ENCODE measurements at regions not wholly inside any gene's neighbourhood (a gene's known extent, or its start where the extent isn't known, plus 50 kb on each side); places are given as distances from the start of the nearest gene placed in this dataset.
A peak's percentile ranks its signal among the peaks of the same experiment; 100 is the strongest.
"Not testable (repeated sequence)": the region's sequence is repeated elsewhere in the genome, so short reads cannot be mapped to it uniquely, and the experiment has no call there.

- DNase-seq: no peak
Observed at GRCh38 chr7:80346704-80347103, 165.2 kb downstream of the GNAT3 start.

- DNase-seq: no peak
Observed at GRCh38 chr7:80335511-80336231, 176.2 kb downstream of the GNAT3 start.

- no peak for DNase-seq
Observed at GRCh38 chr7:80334908-80335307, 177.0 kb downstream of the GNAT3 start.

- DNase-seq: no peak
Observed at GRCh38 chr7:80334196-80334595, 177.7 kb downstream of the GNAT3 start.

GRCh38 chr7:80333040-80333439 lies 178.8 kb downstream of the GNAT3 start:
- DNase-seq: no peak

GRCh38 chr7:80330434-80330833 lies 181.4 kb downstream of the GNAT3 start:
- DNase-seq: no peak

GRCh38 chr7:80324032-80324431 lies 187.8 kb downstream of the GNAT3 start:
- no peak for DNase-seq

- DNase-seq: no peak
Observed at GRCh38 chr7:80319461-80319860, 184.8 kb downstream of the GNAI1 start.

- DNase-seq: no peak
Observed at GRCh38 chr7:80318081-80318480, 183.4 kb downstream of the GNAI1 start.

- DNase-seq: no peak
Observed at GRCh38 chr7:80316811-80317210, 182.2 kb downstream of the GNAI1 start.

- DNase-seq: no peak
Observed at GRCh38 chr7:80313716-80314115, 179.1 kb downstream of the GNAI1 start.

- DNase-seq: no peak
Observed at GRCh38 chr7:80313067-80313626, 178.5 kb downstream of the GNAI1 start.

- DNase-seq: no peak
Observed at GRCh38 chr7:80312139-80312661, 177.6 kb downstream of the GNAI1 start.

GRCh38 chr7:80311313-80311712 lies 176.7 kb downstream of the GNAI1 start:
- DNase-seq: no peak

GRCh38 chr7:80309971-80310549 lies 175.4 kb downstream of the GNAI1 start:
- no peak for DNase-seq

- DNase-seq: no peak
Observed at GRCh38 chr7:80309377-80309776, 174.7 kb downstream of the GNAI1 start.

- no peak for DNase-seq
Observed at GRCh38 chr7:80307227-80307856, 172.7 kb downstream of the GNAI1 start.

- peak; percentile 35 for DNase-seq
Observed at GRCh38 chr7:80303315-80303714, 168.7 kb downstream of the GNAI1 start.

- DNase-seq: no peak
Observed at GRCh38 chr7:80302636-80303035, 168.0 kb downstream of the GNAI1 start.

GRCh38 chr7:80302078-80302477 lies 167.4 kb downstream of the GNAI1 start:
- DNase-seq: no peak

GRCh38 chr7:80298201-80298600 lies 163.6 kb downstream of the GNAI1 start:
- no peak for DNase-seq

- DNase-seq: no peak
Observed at GRCh38 chr7:80294346-80294745, 159.7 kb downstream of the GNAI1 start.

- not testable (repeated sequence) for DNase-seq
Observed at GRCh38 chr7:80292634-80293033, 158.0 kb downstream of the GNAI1 start.
